ELR (cell line): ENCODE measurements at regions not wholly inside any gene's neighbourhood (a gene's known extent, or its start where the extent isn't known, plus 50 kb on each side); places are given as distances from the start of the nearest gene placed in this dataset.
A peak's percentile ranks its signal among the peaks of the same experiment; 100 is the strongest.

Source experiments
- DNase-seq: peaks from one replicate; pipeline ENCODE4 v3.0.0-alpha.2; 2015; ENCODE audit warnings: low read depth

GRCh38 chr18:29160170-29160569 lies 983.2 kb upstream of the CDH2 start:
- no peak for DNase-seq

- DNase-seq: peak; percentile 26
Observed at GRCh38 chr18:29157905-29158304, 981.0 kb upstream of the CDH2 start.

GRCh38 chr18:29157057-29157780 lies 980.3 kb upstream of the CDH2 start:
- DNase-seq: peak; percentile 75

GRCh38 chr18:29156531-29156930 lies 979.6 kb upstream of the CDH2 start:
- DNase-seq: no peak

- DNase-seq: peak; percentile 91
Observed at GRCh38 chr18:29154758-29155725, 978.1 kb upstream of the CDH2 start.

- peak; percentile 61 for DNase-seq
Observed at GRCh38 chr18:29154196-29154757, 977.3 kb upstream of the CDH2 start.

- no peak for DNase-seq
Observed at GRCh38 chr18:29153091-29153490, 976.2 kb upstream of the CDH2 start.

- DNase-seq: peak; percentile 72
Observed at GRCh38 chr18:29147944-29148343, 971.0 kb upstream of the CDH2 start.

GRCh38 chr18:29146068-29146467 lies 969.1 kb upstream of the CDH2 start:
- no peak for DNase-seq

GRCh38 chr18:29140590-29140989 lies 963.7 kb upstream of the CDH2 start:
- no peak for DNase-seq

GRCh38 chr18:29137773-29138495 lies 961.0 kb upstream of the CDH2 start:
- no peak for DNase-seq

GRCh38 chr18:29123706-29124530 lies 947.0 kb upstream of the CDH2 start:
- DNase-seq: no peak

- DNase-seq: no peak
Observed at GRCh38 chr18:29104671-29105070, 927.7 kb upstream of the CDH2 start.

- DNase-seq: no peak
Observed at GRCh38 chr18:29104227-29104626, 927.3 kb upstream of the CDH2 start.

GRCh38 chr18:29096079-29096770 lies 919.3 kb upstream of the CDH2 start:
- no peak for DNase-seq

GRCh38 chr18:29087616-29088246 lies 910.8 kb upstream of the CDH2 start:
- no peak for DNase-seq

GRCh38 chr18:29084120-29084519 lies 907.2 kb upstream of the CDH2 start:
- DNase-seq: no peak

GRCh38 chr18:29083545-29083944 lies 906.6 kb upstream of the CDH2 start:
- DNase-seq: no peak

- no peak for DNase-seq
Observed at GRCh38 chr18:29080946-29081345, 904.0 kb upstream of the CDH2 start.

- DNase-seq: no peak
Observed at GRCh38 chr18:29078273-29078672, 901.3 kb upstream of the CDH2 start.
